ENCODE measurements at regions not wholly inside any gene's neighbourhood (a gene's known extent, or its start where the extent isn't known, plus 50 kb on each side); places are given as distances from the start of the nearest gene placed in this dataset.

DNA sequence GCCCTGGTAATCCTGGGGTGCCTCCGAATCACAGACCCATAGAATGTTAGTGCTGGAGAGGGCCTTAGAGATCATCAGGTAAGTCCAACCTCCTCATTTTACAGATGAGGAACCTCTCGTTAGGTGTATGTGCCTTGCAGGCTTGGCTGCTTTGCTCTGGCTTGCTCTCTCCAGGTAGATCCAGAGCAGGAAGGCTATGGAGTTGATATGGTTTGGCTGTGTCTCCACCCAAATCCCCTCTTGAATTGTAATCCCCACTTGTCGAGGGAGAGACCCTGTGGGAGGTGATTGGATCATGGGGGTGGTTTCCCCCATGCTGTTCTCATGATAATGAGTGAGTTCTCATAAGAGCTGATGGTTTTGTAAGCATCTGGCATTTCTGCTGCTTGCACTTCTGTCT, 186.0 kb upstream of the PLXNA2 start:
- H3K36me3 ChIP-seq, result no peaks in the 10 kb centered on the region
- 94% methylated on average over 3 of the region's 3 CpGs for WGBS

DNA sequence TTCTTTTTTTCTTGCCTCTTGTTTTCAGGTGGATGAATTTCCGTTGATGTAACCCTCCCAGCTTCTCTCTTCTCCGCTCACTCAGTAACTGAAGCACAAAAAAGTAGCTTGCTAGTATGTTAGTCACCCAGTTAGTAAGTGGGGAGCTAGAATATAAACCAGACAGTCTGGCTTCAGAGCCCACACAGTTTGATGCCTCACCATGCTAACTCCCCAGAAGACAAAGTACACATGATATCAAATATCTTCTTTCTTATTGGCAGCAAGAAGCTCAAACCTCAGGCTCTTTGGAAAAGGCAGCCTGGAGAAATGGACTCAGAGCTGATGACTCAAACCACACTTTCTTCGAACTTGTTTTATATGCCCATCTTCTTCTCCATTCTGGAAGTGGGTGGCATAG, 187.5 kb upstream of the PLXNA2 start:
- H3K4me1 ChIP-seq, result no peaks in the 10 kb centered on the region
- H3K27me3 ChIP-seq, result peaks cover 0 to 24% (median 0%) of the 10 kb centered on the region in 4 donors
- H3K4me3 ChIP-seq, result no peak overlapping the region
- no peak overlapping the region for H3K27ac ChIP-seq (replicated peaks in 1 of 4)
- no peak for DNase-seq (ENCODE audit: extremely low spot score)
- H3K9me3 ChIP-seq, result no peaks in the 10 kb centered on the region
- intact Hi-C loops (cut with DNase I), result no loop called here
- 86% methylated on average over 3 of the region's 3 CpGs for WGBS
- H3K36me3 ChIP-seq, result no peaks in the 10 kb centered on the region
- TF ChIP-seq EP300 (IDR thresholded peaks at IDR 0.05), result no peak
- no peak for TF ChIP-seq POLR2AphosphoS5 (IDR thresholded peaks at IDR 0.05)
- TF ChIP-seq POLR2A (IDR thresholded peaks at IDR 0.05; ENCODE audit: low read depth), result no peak
- TF ChIP-seq, protein P1, sequence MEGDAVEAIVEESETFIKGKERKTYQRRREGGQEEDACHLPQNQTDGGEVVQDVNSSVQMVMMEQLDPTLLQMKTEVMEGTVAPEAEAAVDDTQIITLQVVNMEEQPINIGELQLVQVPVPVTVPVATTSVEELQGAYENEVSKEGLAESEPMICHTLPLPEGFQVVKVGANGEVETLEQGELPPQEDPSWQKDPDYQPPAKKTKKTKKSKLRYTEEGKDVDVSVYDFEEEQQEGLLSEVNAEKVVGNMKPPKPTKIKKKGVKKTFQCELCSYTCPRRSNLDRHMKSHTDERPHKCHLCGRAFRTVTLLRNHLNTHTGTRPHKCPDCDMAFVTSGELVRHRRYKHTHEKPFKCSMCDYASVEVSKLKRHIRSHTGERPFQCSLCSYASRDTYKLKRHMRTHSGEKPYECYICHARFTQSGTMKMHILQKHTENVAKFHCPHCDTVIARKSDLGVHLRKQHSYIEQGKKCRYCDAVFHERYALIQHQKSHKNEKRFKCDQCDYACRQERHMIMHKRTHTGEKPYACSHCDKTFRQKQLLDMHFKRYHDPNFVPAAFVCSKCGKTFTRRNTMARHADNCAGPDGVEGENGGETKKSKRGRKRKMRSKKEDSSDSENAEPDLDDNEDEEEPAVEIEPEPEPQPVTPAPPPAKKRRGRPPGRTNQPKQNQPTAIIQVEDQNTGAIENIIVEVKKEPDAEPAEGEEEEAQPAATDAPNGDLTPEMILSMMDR (IDR thresholded peaks at IDR 0.05), result no peak

More for the DNA sequence above, 186.0 kb upstream of the PLXNA2 start:
- intact Hi-C loops (cut with DNase I), result no loop called here
- no peaks in the 10 kb centered on the region for H3K9me3 ChIP-seq
- no peak overlapping the region for H3K4me3 ChIP-seq
- TF ChIP-seq, protein P1 (IDR thresholded peaks at IDR 0.05), result no peak
- TF ChIP-seq POLR2A (IDR thresholded peaks at IDR 0.05; ENCODE audit: low read depth) (no peak), EP300 (IDR thresholded peaks at IDR 0.05) (no peak), POLR2AphosphoS5 (IDR thresholded peaks at IDR 0.05) (no peak)
- H3K4me1 ChIP-seq, result no peaks in the 10 kb centered on the region
- DNase-seq (ENCODE audit: extremely low spot score), result no peak
- no peak overlapping the region for H3K27ac ChIP-seq (replicated peaks in 1 of 4)
- H3K27me3 ChIP-seq, result peaks cover 0 to 14% (median 0%) of the 10 kb centered on the region in 4 donors

DNA sequence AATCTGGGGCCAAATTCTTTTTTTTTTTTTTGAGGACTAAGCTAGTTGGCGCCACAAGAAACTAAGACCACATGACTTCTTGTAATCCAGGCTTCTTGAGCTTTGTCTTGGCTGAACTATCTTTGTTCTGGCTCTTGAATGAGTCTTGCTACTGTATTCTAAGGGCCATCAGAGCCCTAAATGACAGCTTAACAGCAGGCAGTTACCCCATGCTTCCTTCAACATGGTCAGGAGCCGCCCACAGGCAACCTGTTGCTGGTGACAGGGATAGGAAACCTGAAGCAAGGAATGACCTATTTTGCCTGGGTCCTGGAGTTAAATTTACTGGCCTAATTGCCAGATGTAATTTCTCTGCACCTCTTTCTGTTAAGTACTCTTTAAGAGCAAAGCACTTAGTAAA, 188.2 kb upstream of the PLXNA2 start:
- WGBS, result 83% methylated on average over 2 of the region's 2 CpGs
- peaks cover 0 to 24% (median 0%) of the 10 kb centered on the region in 4 donors for H3K27me3 ChIP-seq

DNA sequence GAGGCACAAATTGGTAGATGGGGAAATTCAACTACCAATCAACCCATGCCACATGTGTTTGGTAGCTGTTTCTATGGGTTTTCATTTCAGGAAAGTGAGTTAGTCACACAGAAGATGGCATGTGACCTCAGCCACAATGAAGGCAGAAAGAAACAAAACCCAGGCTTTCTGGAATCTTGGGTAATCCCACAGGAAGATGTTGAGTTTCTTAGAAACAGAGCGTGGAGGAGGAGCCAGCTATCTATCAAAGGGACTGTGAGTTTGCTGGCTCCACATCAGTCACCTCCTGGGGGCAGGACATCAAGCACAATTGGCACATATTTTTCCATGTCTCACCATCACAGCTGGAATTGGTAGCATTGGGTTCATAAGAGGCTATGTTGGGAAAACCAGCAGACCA, 188.9 kb upstream of the PLXNA2 start:
- whole genome bisulfite sequencing, result 75% methylated on average over 1 of the region's 1 CpG
- Histone ChIP-seq H3K4me3 (no peak overlapping the region), H3K27ac (replicated peaks in 1 of 4) (no peak overlapping the region), H3K4me1 (no peaks in the 10 kb centered on the region), H3K27me3 (peaks cover 0 to 24% (median 0%) of the 10 kb centered on the region in 4 donors), H3K9me3 (no peaks in the 10 kb centered on the region), H3K36me3 (no peaks in the 10 kb centered on the region)
- DNase-seq (ENCODE audit: extremely low spot score), result no peak
- TF ChIP-seq POLR2A (IDR thresholded peaks at IDR 0.05; ENCODE audit: low read depth) (no peak), POLR2AphosphoS5 (IDR thresholded peaks at IDR 0.05) (no peak), EP300 (IDR thresholded peaks at IDR 0.05) (no peak)
- TF ChIP-seq, protein P1 (IDR thresholded peaks at IDR 0.05), result no peak
- intact Hi-C loops (cut with DNase I), result no loop called here

More for the DNA sequence above, 188.2 kb upstream of the PLXNA2 start:
- Histone ChIP-seq H3K27ac (replicated peaks in 1 of 4) (no peak overlapping the region), H3K4me3 (no peak overlapping the region), H3K36me3 (no peaks in the 10 kb centered on the region), H3K9me3 (no peaks in the 10 kb centered on the region), H3K4me1 (no peaks in the 10 kb centered on the region)
- TF ChIP-seq, protein P1 (IDR thresholded peaks at IDR 0.05), result no peak
- TF ChIP-seq EP300 (IDR thresholded peaks at IDR 0.05), result no peak
- TF ChIP-seq POLR2A (IDR thresholded peaks at IDR 0.05; ENCODE audit: low read depth), result no peak
- no peak for TF ChIP-seq POLR2AphosphoS5 (IDR thresholded peaks at IDR 0.05)
- DNase-seq (ENCODE audit: extremely low spot score), result no peak
- intact Hi-C loops (cut with DNase I), result no loop called here

DNA sequence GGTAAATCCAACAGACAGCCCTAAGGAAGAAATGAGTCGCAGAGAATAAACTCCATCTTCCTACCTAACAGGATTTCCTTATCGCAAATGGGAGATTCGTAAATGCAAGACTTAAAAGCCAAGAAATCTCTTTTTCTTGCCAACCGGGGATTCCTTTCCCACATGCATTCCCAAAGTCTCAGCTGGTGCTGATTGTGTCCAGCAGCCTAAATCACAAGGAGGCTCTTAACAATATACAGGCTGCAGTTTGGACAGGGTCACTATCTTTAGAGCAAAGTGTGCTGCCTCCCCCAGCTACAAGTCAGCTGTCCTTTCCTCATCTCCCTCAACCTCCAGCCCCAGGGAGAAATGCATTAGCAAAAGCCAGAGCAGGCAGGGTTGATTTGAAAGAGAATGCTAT, 189.8 kb upstream of the PLXNA2 start:
- TF ChIP-seq, protein P1 (IDR thresholded peaks at IDR 0.05), result no peak
- TF ChIP-seq POLR2A (IDR thresholded peaks at IDR 0.05; ENCODE audit: low read depth) (no peak), EP300 (IDR thresholded peaks at IDR 0.05) (no peak), POLR2AphosphoS5 (IDR thresholded peaks at IDR 0.05) (no peak)
- DNase-seq (ENCODE audit: extremely low spot score), result no peak
- 69% methylated on average over 4 of the region's 4 CpGs for WGBS
- Histone ChIP-seq H3K36me3 (no peaks in the 10 kb centered on the region), H3K4me3 (no peak overlapping the region), H3K27me3 (peaks cover 0 to 24% (median 0%) of the 10 kb centered on the region in 4 donors), H3K4me1 (no peaks in the 10 kb centered on the region), H3K9me3 (no peaks in the 10 kb centered on the region), H3K27ac (replicated peaks in 1 of 4) (no peak overlapping the region)
- intact Hi-C loops (cut with DNase I), result no loop called here
